ENCODE measurements at regions not wholly inside any gene's neighbourhood (a gene's known extent, or its start where the extent isn't known, plus 50 kb on each side); places are given as distances from the start of the nearest gene placed in this dataset.

- Histone ChIP-seq H3K4me1 (no peaks in the 10 kb centered on the region), H3K27me3 (no peaks in the 10 kb centered on the region), H3K9me3 (no peaks in the 10 kb centered on the region), H3K27ac (no peak overlapping the region), H3K36me3 (no peaks in the 10 kb centered on the region), H3K4me3 (no peak overlapping the region)
- WGBS (ENCODE audit: insufficient coverage, low coverage, low lambda C conversion rate, missing lambda C conversion rate) = 69% methylated on average over 4 of the region's 9 CpGs
- no peak for ATAC-seq
- intact Hi-C loops (cut with DNase I) = no loop called here
- no peak for DNase-seq
- TF ChIP-seq, protein P1, sequence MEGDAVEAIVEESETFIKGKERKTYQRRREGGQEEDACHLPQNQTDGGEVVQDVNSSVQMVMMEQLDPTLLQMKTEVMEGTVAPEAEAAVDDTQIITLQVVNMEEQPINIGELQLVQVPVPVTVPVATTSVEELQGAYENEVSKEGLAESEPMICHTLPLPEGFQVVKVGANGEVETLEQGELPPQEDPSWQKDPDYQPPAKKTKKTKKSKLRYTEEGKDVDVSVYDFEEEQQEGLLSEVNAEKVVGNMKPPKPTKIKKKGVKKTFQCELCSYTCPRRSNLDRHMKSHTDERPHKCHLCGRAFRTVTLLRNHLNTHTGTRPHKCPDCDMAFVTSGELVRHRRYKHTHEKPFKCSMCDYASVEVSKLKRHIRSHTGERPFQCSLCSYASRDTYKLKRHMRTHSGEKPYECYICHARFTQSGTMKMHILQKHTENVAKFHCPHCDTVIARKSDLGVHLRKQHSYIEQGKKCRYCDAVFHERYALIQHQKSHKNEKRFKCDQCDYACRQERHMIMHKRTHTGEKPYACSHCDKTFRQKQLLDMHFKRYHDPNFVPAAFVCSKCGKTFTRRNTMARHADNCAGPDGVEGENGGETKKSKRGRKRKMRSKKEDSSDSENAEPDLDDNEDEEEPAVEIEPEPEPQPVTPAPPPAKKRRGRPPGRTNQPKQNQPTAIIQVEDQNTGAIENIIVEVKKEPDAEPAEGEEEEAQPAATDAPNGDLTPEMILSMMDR (IDR thresholded peaks at IDR 0.05) = no peak
- no peak for TF ChIP-seq POLR2A (IDR thresholded peaks at IDR 0.05)
Measured at GRCh38 chr5:5954275-5954598, 424.1 kb downstream of the MED10 start.

DNA sequence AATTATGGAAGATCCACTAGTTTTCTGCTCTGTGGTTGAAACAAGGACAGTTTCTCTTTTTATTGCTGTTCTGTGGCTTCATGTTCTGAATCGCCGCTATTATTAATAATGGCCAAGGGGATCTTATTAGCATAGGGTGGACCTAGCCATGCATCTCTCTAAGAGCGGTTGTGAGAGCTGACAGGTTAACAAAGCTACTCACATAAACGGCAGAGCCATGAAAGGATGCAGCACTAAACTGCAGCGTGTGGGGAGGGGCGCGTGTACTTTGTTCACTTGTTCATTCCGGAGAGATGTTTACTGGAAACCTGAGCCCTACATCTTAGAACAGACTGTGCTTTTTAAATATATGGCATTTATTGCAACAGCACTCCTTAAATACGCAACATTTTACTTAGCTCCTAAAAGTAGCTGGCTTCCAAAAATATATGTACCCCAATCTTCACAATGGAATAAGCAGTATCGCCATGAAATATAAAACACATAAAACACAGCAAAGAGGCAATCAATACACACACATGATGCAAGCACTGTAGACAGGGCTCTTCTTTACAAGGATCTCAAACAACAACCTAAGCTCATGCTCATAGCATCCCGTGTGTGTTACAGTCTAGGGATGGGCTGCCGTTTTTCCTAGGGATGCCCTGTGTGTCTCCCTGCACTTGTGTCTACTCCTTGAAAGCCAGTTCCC lies 424.6 kb downstream of the MED10 start:
- no peaks in the 10 kb centered on the region for H3K36me3 ChIP-seq
- TF ChIP-seq POLR2A (IDR thresholded peaks at IDR 0.05) = no peak
- TF ChIP-seq, protein P1 (IDR thresholded peaks at IDR 0.05) = no peak
- intact Hi-C loops (cut with DNase I) = no loop called here
- ATAC-seq (no peak), DNase-seq (no peak)
- H3K27ac ChIP-seq = no peak overlapping the region
- no peaks in the 10 kb centered on the region for H3K27me3 ChIP-seq
- no peaks in the 10 kb centered on the region for H3K4me1 ChIP-seq
- no peaks in the 10 kb centered on the region for H3K9me3 ChIP-seq
- H3K4me3 ChIP-seq = no peak overlapping the region
- 53% methylated on average over 12 of the region's 12 CpGs for WGBS (ENCODE audit: insufficient coverage, low coverage, low lambda C conversion rate, missing lambda C conversion rate)

DNA sequence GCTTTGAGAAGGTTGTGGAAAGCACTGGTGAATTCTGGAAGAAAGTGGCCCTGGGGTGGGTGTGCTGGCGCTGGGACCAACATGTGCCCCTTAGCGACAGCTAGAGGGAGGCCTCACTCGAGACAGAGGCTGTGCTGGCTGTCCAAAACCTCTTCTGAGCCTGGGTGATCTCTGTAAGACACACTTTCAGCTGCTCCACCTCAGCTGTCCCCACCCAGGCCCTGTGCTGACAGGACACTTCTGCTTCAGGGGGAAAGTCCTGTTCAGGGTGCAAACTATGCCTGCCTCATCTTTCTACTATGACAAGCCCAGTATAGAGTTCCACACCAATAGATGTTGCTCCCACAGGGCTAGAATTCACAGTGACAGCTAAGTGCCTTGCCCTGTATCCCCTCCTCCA lies 426.4 kb downstream of the MED10 start:
- Histone ChIP-seq H3K27me3 (no peaks in the 10 kb centered on the region), H3K4me3 (no peak overlapping the region), H3K27ac (no peak overlapping the region), H3K9me3 (peaks cover 0 to 5% (median 0%) of the 10 kb centered on the region in 4 donors), H3K36me3 (no peaks in the 10 kb centered on the region), H3K4me1 (no peaks in the 10 kb centered on the region)
- no peak for DNase-seq
- TF ChIP-seq, protein P1 (IDR thresholded peaks at IDR 0.05) = no peak
- no peak for TF ChIP-seq POLR2A (IDR thresholded peaks at IDR 0.05)
- intact Hi-C loops (cut with DNase I) = no loop called here
- WGBS (ENCODE audit: insufficient coverage, low coverage, low lambda C conversion rate, missing lambda C conversion rate) = 20% methylated on average over 1 of the region's 3 CpGs
- ATAC-seq = no peak

- no peak for ATAC-seq
- H3K36me3 ChIP-seq = no peaks in the 10 kb centered on the region
- H3K9me3 ChIP-seq = peaks cover 0 to 5% (median 0%) of the 10 kb centered on the region in 4 donors
- intact Hi-C loops (cut with DNase I) = no loop called here
- WGBS (ENCODE audit: insufficient coverage, low coverage, low lambda C conversion rate, missing lambda C conversion rate) = 44% methylated on average over 5 of the region's 5 CpGs
- no peak overlapping the region for H3K27ac ChIP-seq
- no peaks in the 10 kb centered on the region for H3K4me1 ChIP-seq
- no peak overlapping the region for H3K4me3 ChIP-seq
- TF ChIP-seq POLR2A (IDR thresholded peaks at IDR 0.05) = no peak
- TF ChIP-seq, protein P1 (IDR thresholded peaks at IDR 0.05) = no peak
- H3K27me3 ChIP-seq = no peaks in the 10 kb centered on the region
- DNase-seq = no peak
Measured at GRCh38 chr5:5950658-5951057, 427.7 kb downstream of the MED10 start.

- Histone ChIP-seq H3K4me1 (no peaks in the 10 kb centered on the region), H3K36me3 (no peaks in the 10 kb centered on the region), H3K27ac (no peak overlapping the region), H3K4me3 (no peak overlapping the region), H3K27me3 (no peaks in the 10 kb centered on the region), H3K9me3 (no peaks in the 10 kb centered on the region)
- TF ChIP-seq, protein P1 (IDR thresholded peaks at IDR 0.05) = no peak
- TF ChIP-seq POLR2A (IDR thresholded peaks at IDR 0.05) = no peak
- DNase-seq (no peak), ATAC-seq (no peak)
- intact Hi-C loops (cut with DNase I) = no loop called here
- WGBS (ENCODE audit: insufficient coverage, low coverage, low lambda C conversion rate, missing lambda C conversion rate) = 58% methylated on average over 4 of the region's 5 CpGs
Measured at GRCh38 chr5:5941486-5941885, 436.9 kb downstream of the MED10 start.
